B cell (primary cell): ENCODE measurements at regions not wholly inside any gene's neighbourhood (a gene's known extent, or its start where the extent isn't known, plus 50 kb on each side); places are given as distances from the start of the nearest gene placed in this dataset.

Source experiments
- ATAC-seq: fragments of 200-7000 bp; cut with Tn5 transposase; one replicate; pipeline ENCODE4 v1.10.0; 2021; ENCODE audit warnings: low read depth, mild to moderate bottlenecking, moderate number of reproducible peaks, moderate library complexity
- CTCF ChIA-PET: fragments of 350-600 bp; sonication (Branson Sonifier 250); formaldehyde crosslinking; loops from one replicate; lab custom pipeline; 2021; ENCODE audit warnings: antibody characterized with exemption, inconsistent platforms; lab: Charles Lee
- POLR2A ChIA-PET: fragments of 350-600 bp; sonication (Branson Sonifier 250); formaldehyde crosslinking; loops from one replicate; lab custom pipeline; 2021; ENCODE audit warnings: antibody characterized with exemption; lab: Charles Lee
- DNase-seq: peaks from one replicate; pipeline ENCODE4 v3.0.0; 2013
- H2AFZ ChIP-seq: 2 replicates; pipeline ENCODE4 v1.6.1; 2012; ENCODE audit warnings: mild to moderate bottlenecking, low read depth, low read length; ENCODE audit not compliant: insufficient read depth, poor library complexity, severe bottlenecking
- H3K27ac ChIP-seq, 2 donors: 1 replicate in 1 of 2; 2 replicates in 1 of 2; pipeline ENCODE4 v1.5.1; 2012 to 2013; ENCODE audit warnings: low read length in 2 of 2, mild to moderate bottlenecking in 2 of 2, moderate library complexity in 1 of 2
- H3K27me3 ChIP-seq, 4 experiments: fragments of 200-600 bp in 1 of 4; sonication (generic) in 1 of 4; replicated peaks in 1 of 4; 1 replicate in 2 of 4; 2 replicates in 2 of 4; pipeline versions ENCODE4 v1.6.1 to v1.7.0; 2013 to 2016; ENCODE audit warnings: low read length in 3 of 4, mild to moderate bottlenecking in 2 of 4, mixed read lengths in 1 of 4, moderate library complexity in 1 of 4; ENCODE audit not compliant: insufficient read depth in 4 of 4, control insufficient read depth in 3 of 4; ENCODE audit errors: control extremely low read depth in 1 of 4
- H3K36me3 ChIP-seq, 2 experiments: replicated peaks in 1 of 2; 1 replicate in 1 of 2; 2 replicates in 1 of 2; pipeline versions ENCODE4 v1.6.1 to v1.7.1; 2013; ENCODE audit warnings: low read length in 1 of 2; ENCODE audit not compliant: insufficient read depth in 2 of 2, control insufficient read depth in 1 of 2; ENCODE audit errors: control extremely low read depth in 1 of 2, extremely low read depth in 1 of 2
- H3K4me1 ChIP-seq, 2 donors: fragments of 200-600 bp in 1 of 2; sonication (generic) in 1 of 2; 1 replicate in 1 of 2; 2 replicates in 1 of 2; pipeline versions ENCODE4 v1.5.1 to v1.6.1; 2013 to 2017; ENCODE audit warnings: low read length in 2 of 2; ENCODE audit not compliant: control insufficient read depth in 2 of 2, insufficient read depth in 2 of 2
- H3K4me2 ChIP-seq: replicated peaks from 2 replicates; pipeline ENCODE3; 2012; ENCODE audit warnings: mild to moderate bottlenecking, low read depth, low read length; ENCODE audit not compliant: poor library complexity, severe bottlenecking
- H3K4me3 ChIP-seq, 5 experiments: fragments of 200-600 bp in 1 of 5; sonication (generic) in 1 of 5; 1 replicate in 3 of 5; 2 replicates in 2 of 5; pipeline versions ENCODE4 v1.5.1 to v1.7.0; 2011 to 2016; ENCODE audit warnings: low read length in 4 of 5, mild to moderate bottlenecking in 4 of 5, low read depth in 2 of 5, control low read depth in 1 of 5, moderate library complexity in 1 of 5; ENCODE audit not compliant: insufficient read depth in 1 of 5; ENCODE audit errors: control extremely low read depth in 1 of 5, extremely low read depth in 1 of 5
- H3K79me2 ChIP-seq: fragments of 200-600 bp; sonication (generic); one replicate; pipeline ENCODE4 v1.6.0; 2016; ENCODE audit warnings: low read length; ENCODE audit not compliant: control insufficient read depth, insufficient read depth
- H3K9ac ChIP-seq: fragments of 200-600 bp; sonication (generic); 2 replicates; pipeline ENCODE4 v1.6.1; 2017; ENCODE audit warnings: mild to moderate bottlenecking, low read length, moderate library complexity
- H3K9me3 ChIP-seq, 3 donors: one replicate each; pipeline versions ENCODE4 v1.6.1 to v1.7.1; 2013; ENCODE audit warnings: low read length in 2 of 3; ENCODE audit not compliant: control insufficient read depth in 2 of 3, insufficient read depth in 1 of 3; ENCODE audit errors: control extremely low read depth in 1 of 3
- H4K20me1 ChIP-seq: 2 replicates; pipeline ENCODE4 v1.6.0; 2012; ENCODE audit warnings: mild to moderate bottlenecking, low read length; ENCODE audit not compliant: insufficient read depth, control insufficient read depth, poor library complexity, severe bottlenecking
- H3K27ac Mint-ChIP-seq: one replicate; pipeline ENCODE4 v1.8.0; 2021; ENCODE audit warnings: mixed read lengths
- H3K27me3 Mint-ChIP-seq: one replicate; pipeline ENCODE4 v1.8.0; 2021; ENCODE audit warnings: mixed read lengths
- H3K4me1 Mint-ChIP-seq: one replicate; pipeline ENCODE4 v1.8.0; 2021; ENCODE audit warnings: mixed read lengths
- H3K4me3 Mint-ChIP-seq: one replicate; pipeline ENCODE4 v1.8.0; 2021; ENCODE audit warnings: mixed read lengths
- H3K9me3 Mint-ChIP-seq: one replicate; pipeline ENCODE4 v1.8.0; 2022; ENCODE audit warnings: mixed read lengths; ENCODE audit not compliant: insufficient read depth
- CTCF ChIP-seq: fragments of 200-600 bp; IDR thresholded peaks from one replicate; pipeline ENCODE4 v1.8.0; 2022; ENCODE audit warnings: antibody characterized with exemption, mild to moderate bottlenecking
- EZH2 ChIP-seq: IDR thresholded peaks from 2 replicates; pipeline ENCODE4 v1.6.1; 2012; ENCODE audit warnings: borderline replicate concordance, low read depth, mild to moderate bottlenecking, moderate library complexity, low read length; ENCODE audit not compliant: insufficient read depth, poor library complexity, severe bottlenecking
- WGBS: methylation state at CpG from one replicate; pipeline ENCODE4 v1.1.5; 2013; ENCODE audit warnings: missing lambda C conversion rate; ENCODE audit not compliant: insufficient coverage; 5-methylcytosine and 5-hydroxymethylcytosine counted together
- intact Hi-C: fragments of 100-400 bp; cut with micrococcal nuclease; formaldehyde crosslinking; loops from one replicate; pipeline ENCODE4 v1.10.0; 2022

- peaks cover 10 to 18% of the 10 kb centered on the region in 2 experiments for H3K36me3 ChIP-seq
- no peak overlapping the region for H3K9ac ChIP-seq
- H3K9me3 Mint-ChIP-seq: no peaks in the 10 kb centered on the region
- ATAC-seq: no peak
- no peak for TF ChIP-seq EZH2
- TF ChIP-seq CTCF: no peak
- ChIA-PET CTCF (interaction anchor here (0.6 to 3.1 kb wide), 3 partner anchors 72 to 753 kb away, joined by 3 to 12 read pairs (median 3); no protein-coding TSS in a partner anchor), POLR2A (no interaction called here)
- peaks cover 78% of the 10 kb centered on the region for H4K20me1 ChIP-seq
- no peak overlapping the region for H3K27ac ChIP-seq
- H3K4me2 ChIP-seq: no peak overlapping the region
- H3K4me1 ChIP-seq: peaks cover 13 to 16% of the 10 kb centered on the region in 2 donors
- no peaks in the 10 kb centered on the region for H3K9me3 ChIP-seq
- no peak overlapping the region for H3K27ac Mint-ChIP-seq
- DNase-seq: no peak
- no peak overlapping the region for H3K4me3 ChIP-seq
- H3K4me1 Mint-ChIP-seq: peaks cover 64% of the 10 kb centered on the region
- H3K27me3 Mint-ChIP-seq: no peaks in the 10 kb centered on the region
- no CpG with 5 or more reads among the region's 2 CpGs for WGBS
- intact Hi-C loops: loop anchor here (5.0 kb wide), 3 partner anchors 68 to 107 kb away; no protein-coding TSS in a partner anchor
- no peaks in the 10 kb centered on the region for H3K27me3 ChIP-seq
- peaks cover 100% of the 10 kb centered on the region for H3K79me2 ChIP-seq
- H3K4me3 Mint-ChIP-seq: no peak overlapping the region
- no peak overlapping the region for H2AFZ ChIP-seq
Measured at GRCh38 chr6:150744522-150745260, 120.8 kb upstream of the MTHFD1L start.

DNA sequence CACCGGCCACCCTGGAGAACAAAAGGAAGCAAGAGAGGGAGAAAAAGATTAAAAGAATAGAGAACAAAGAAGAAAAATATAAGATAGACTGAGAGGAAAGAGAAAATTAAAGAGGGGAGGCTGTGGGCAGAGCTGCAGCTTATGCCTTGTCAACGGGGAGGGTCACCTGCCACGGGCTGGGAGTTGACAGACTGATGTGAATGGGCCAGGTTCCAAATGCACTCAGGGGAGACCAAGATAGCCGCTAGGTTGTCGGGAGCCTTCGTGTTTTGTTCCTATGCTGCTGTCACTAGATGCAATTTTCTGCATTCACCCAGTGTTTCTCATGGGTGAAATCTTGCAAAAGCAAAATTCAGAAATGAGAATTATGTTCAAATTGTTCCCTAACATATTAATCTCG lies 119.6 kb upstream of the MTHFD1L start:
- H3K27ac ChIP-seq: no peak overlapping the region
- no peak overlapping the region for H3K27ac Mint-ChIP-seq
- DNase-seq: no peak
- H4K20me1 ChIP-seq: peaks cover 77% of the 10 kb centered on the region
- H2AFZ ChIP-seq: no peak overlapping the region
- intact Hi-C loops: no loop called here
- 98% methylated on average over 6 of the region's 7 CpGs for WGBS
- no peaks in the 10 kb centered on the region for H3K9me3 Mint-ChIP-seq
- ChIA-PET CTCF (interaction anchor here (3.1 kb wide), 1 partner anchor 328 kb away, joined by 12 read pairs; no protein-coding TSS in a partner anchor), POLR2A (interaction anchor here (0.6 kb wide), 1 partner anchor 57 kb away, joined by 5 read pairs; no protein-coding TSS in a partner anchor)
- no peak for ATAC-seq
- no peak overlapping the region for H3K4me3 Mint-ChIP-seq
- TF ChIP-seq EZH2 (no peak), CTCF (no peak)
- H3K79me2 ChIP-seq: peaks cover 99% of the 10 kb centered on the region
- no peaks in the 10 kb centered on the region for H3K27me3 ChIP-seq
- H3K27me3 Mint-ChIP-seq: no peaks in the 10 kb centered on the region
- H3K4me1 ChIP-seq: peaks cover 9 to 10% of the 10 kb centered on the region in 2 donors
- peaks cover 7 to 22% of the 10 kb centered on the region in 2 experiments for H3K36me3 ChIP-seq
- peaks cover 52% of the 10 kb centered on the region for H3K4me1 Mint-ChIP-seq
- H3K4me2 ChIP-seq: no peak overlapping the region
- no peak overlapping the region for H3K9ac ChIP-seq
- H3K4me3 ChIP-seq: no peak overlapping the region
- no peaks in the 10 kb centered on the region for H3K9me3 ChIP-seq
